Liver (tissue), 8 donors: ENCODE measurements at regions not wholly inside any gene's neighbourhood (a gene's known extent, or its start where the extent isn't known, plus 50 kb on each side); places are given as distances from the start of the nearest gene placed in this dataset.

ENCODE experiments used
- DNase-seq: peaks from one replicate; pipeline ENCODE4 v3.0.0-alpha.2; 2017; ENCODE audit warnings: low spot score
- H3K27ac ChIP-seq, 2 donors: one replicate each; pipeline ENCODE4 v1.7.0; 2013; ENCODE audit warnings: inconsistent platforms in 2 of 2, low read length in 2 of 2, control low read depth in 1 of 2, low read depth in 1 of 2, mild to moderate bottlenecking in 1 of 2
- H3K27me3 ChIP-seq, 4 donors: one replicate each; pipeline versions ENCODE4 v1.6.1 to v1.7.0; 2013; ENCODE audit warnings: low read length in 3 of 4, inconsistent platforms in 1 of 4, mild to moderate bottlenecking in 1 of 4, moderate library complexity in 1 of 4; ENCODE audit not compliant: control insufficient read depth in 4 of 4, insufficient read depth in 4 of 4
- H3K36me3 ChIP-seq, 4 donors: one replicate each; pipeline versions ENCODE4 v1.6.1 to v1.7.0; 2013; ENCODE audit warnings: low read length in 3 of 4, mild to moderate bottlenecking in 3 of 4, low read depth in 1 of 4, moderate library complexity in 1 of 4; ENCODE audit not compliant: control insufficient read depth in 4 of 4, insufficient read depth in 3 of 4
- H3K4me1 ChIP-seq, 4 donors: one replicate each; pipeline versions ENCODE4 v1.6.1 to v1.7.0; 2013; ENCODE audit warnings: low read length in 3 of 4, mild to moderate bottlenecking in 3 of 4, moderate library complexity in 1 of 4; ENCODE audit not compliant: control insufficient read depth in 4 of 4, insufficient read depth in 4 of 4
- H3K4me3 ChIP-seq, 3 donors: one replicate each; pipeline versions ENCODE4 v1.6.1 to v1.7.0; 2013; ENCODE audit warnings: low read length in 3 of 3, control low read depth in 1 of 3, low read depth in 1 of 3, mild to moderate bottlenecking in 1 of 3
- H3K9ac ChIP-seq, 2 donors: one replicate each; pipeline ENCODE4 v1.7.0; 2013; ENCODE audit warnings: low read length in 2 of 2, mild to moderate bottlenecking in 2 of 2, moderate library complexity in 2 of 2, control low read depth in 1 of 2, low read depth in 1 of 2
- H3K9me3 ChIP-seq, 4 donors: one replicate each; pipeline versions ENCODE4 v1.6.1 to v1.7.0; 2013; ENCODE audit warnings: low read length in 3 of 4; ENCODE audit not compliant: control insufficient read depth in 4 of 4
- ATF3 ChIP-seq: IDR thresholded peaks from 2 replicates; pipeline ENCODE4 v1.6.1; 2016; ENCODE audit warnings: antibody characterized with exemption
- CTCF ChIP-seq: fragments of 150-350 bp; IDR thresholded peaks from 2 replicates; pipeline ENCODE4 v1.5.1; 2017; ENCODE audit warnings: improper control_type of control experiment, low read depth, low read length; ENCODE audit not compliant: missing input control
- EGR1 ChIP-seq, 2 donors: IDR thresholded peaks; 2 replicates each; pipeline ENCODE4 v1.6.1; 2016 to 2018; ENCODE audit warnings: antibody characterized with exemption in 2 of 2, low read depth in 2 of 2
- FOXA1 ChIP-seq: IDR thresholded peaks from 2 replicates; pipeline ENCODE4 v1.6.1; 2016; ENCODE audit warnings: antibody characterized with exemption
- FOXA2 ChIP-seq: IDR thresholded peaks from 2 replicates; pipeline ENCODE4 v1.6.1; 2016; ENCODE audit warnings: antibody characterized with exemption
- GABPA ChIP-seq, 2 donors: IDR thresholded peaks in 1 of 2; conservative IDR thresholded peaks in 1 of 2; 2 replicates each; pipeline ENCODE4 v1.6.1; 2016; ENCODE audit warnings: antibody characterized with exemption in 2 of 2, mild to moderate bottlenecking in 1 of 2, moderate library complexity in 1 of 2
- HNF4A ChIP-seq, 2 donors: conservative IDR thresholded peaks; 2 replicates each; pipeline ENCODE4 v1.6.1; 2016; ENCODE audit warnings: antibody characterized with exemption in 2 of 2, mild to moderate bottlenecking in 2 of 2
- HNF4G ChIP-seq: IDR thresholded peaks from 2 replicates; pipeline ENCODE4 v1.6.1; 2016; ENCODE audit warnings: antibody characterized with exemption
- JUND ChIP-seq, 2 donors: IDR thresholded peaks; 2 replicates each; pipeline ENCODE4 v1.6.1; 2016; ENCODE audit warnings: antibody characterized with exemption in 2 of 2
- MAX ChIP-seq: IDR thresholded peaks from 2 replicates; pipeline ENCODE4 v1.6.1; 2016; ENCODE audit warnings: antibody characterized with exemption
- NR2F2 ChIP-seq: IDR thresholded peaks from 2 replicates; pipeline ENCODE4 v1.6.1; 2016; ENCODE audit warnings: antibody characterized with exemption
- RAD21 ChIP-seq, 2 donors: IDR thresholded peaks; 2 replicates each; pipeline ENCODE4 v1.6.1; 2016; ENCODE audit warnings: antibody characterized with exemption in 2 of 2, mild to moderate bottlenecking in 2 of 2
- REST ChIP-seq: IDR thresholded peaks from 2 replicates; pipeline ENCODE4 v1.6.1; 2016; ENCODE audit warnings: antibody characterized with exemption, mild to moderate bottlenecking
- RXRA ChIP-seq, 2 donors: IDR thresholded peaks; 2 replicates each; pipeline ENCODE4 v1.6.1; 2017 to 2018; ENCODE audit warnings: antibody characterized with exemption in 2 of 2, mild to moderate bottlenecking in 1 of 2
- SP1 ChIP-seq: IDR thresholded peaks from 2 replicates; pipeline ENCODE4 v1.6.1; 2018; ENCODE audit warnings: antibody characterized with exemption, mild to moderate bottlenecking
- YY1 ChIP-seq: IDR thresholded peaks from 2 replicates; pipeline ENCODE4 v1.6.1; 2016; ENCODE audit warnings: antibody characterized with exemption, mild to moderate bottlenecking
- ZBTB33 ChIP-seq: IDR thresholded peaks from 2 replicates; pipeline ENCODE4 v1.6.1; 2016; ENCODE audit warnings: antibody characterized with exemption
- WGBS: extraction: QIAGEN DNeasy Blood & Tissue Kit; methylation state at CpG from one replicate; pipeline ENCODE4 v1.1.7; 2013; 5-methylcytosine and 5-hydroxymethylcytosine counted together
- donor health status: healthy.
- donor health status: healthy.
- donor health status: healthy.
- donor health status: healthy.
- donor health status: healthy.

- no peak for TF ChIP-seq NR2F2
- TF ChIP-seq HNF4G: no peak
- no peak for TF ChIP-seq CTCF
- no peak for TF ChIP-seq HNF4A (conservative IDR thresholded peaks at IDR 0.05)
- TF ChIP-seq RXRA (IDR thresholded peaks at IDR 0.05): no peak
- TF ChIP-seq FOXA1: no peak
Measured at GRCh38 chr15:61629269-61629668, 400.2 kb upstream of the RORA start (continued).

- Histone ChIP-seq H3K27me3 (no peaks in the 10 kb centered on the region), H3K4me1 (no peaks in the 10 kb centered on the region), H3K4me3 (no peak overlapping the region), H3K9me3 (no peaks in the 10 kb centered on the region), H3K36me3 (no peaks in the 10 kb centered on the region), H3K9ac (no peak overlapping the region), H3K27ac (no peak overlapping the region)
- no peak for TF ChIP-seq GABPA (IDR thresholded peaks at IDR 0.05 in 1 of 2, conservative IDR thresholded peaks at IDR 0.05 in 1 of 2)
- TF ChIP-seq ATF3: no peak
- TF ChIP-seq JUND (IDR thresholded peaks at IDR 0.05): no peak
- no peak for TF ChIP-seq FOXA2
- TF ChIP-seq MAX: no peak
- no peak for TF ChIP-seq HNF4G
- TF ChIP-seq NR2F2: no peak
- TF ChIP-seq FOXA1: no peak
- TF ChIP-seq HNF4A (conservative IDR thresholded peaks at IDR 0.05): no peak
- no peak for TF ChIP-seq RXRA (IDR thresholded peaks at IDR 0.05)
- no peak for TF ChIP-seq REST
- TF ChIP-seq EGR1 (IDR thresholded peaks at IDR 0.05; ENCODE audit: low read depth in 2 of 2): no peak
- no peak for TF ChIP-seq SP1
- no peak for TF ChIP-seq ZBTB33
- TF ChIP-seq RAD21 (IDR thresholded peaks at IDR 0.05): no peak
- TF ChIP-seq CTCF: no peak
- TF ChIP-seq YY1: no peak
- DNase-seq: no peak
- WGBS: 92% methylated on average over 7 of the region's 7 CpGs
Measured at GRCh38 chr15:61624950-61625349, 395.8 kb upstream of the RORA start.
